ENCODE measurements at regions not wholly inside any gene's neighbourhood (a gene's known extent, or its start where the extent isn't known, plus 50 kb on each side); places are given as distances from the start of the nearest gene placed in this dataset.

DNA sequence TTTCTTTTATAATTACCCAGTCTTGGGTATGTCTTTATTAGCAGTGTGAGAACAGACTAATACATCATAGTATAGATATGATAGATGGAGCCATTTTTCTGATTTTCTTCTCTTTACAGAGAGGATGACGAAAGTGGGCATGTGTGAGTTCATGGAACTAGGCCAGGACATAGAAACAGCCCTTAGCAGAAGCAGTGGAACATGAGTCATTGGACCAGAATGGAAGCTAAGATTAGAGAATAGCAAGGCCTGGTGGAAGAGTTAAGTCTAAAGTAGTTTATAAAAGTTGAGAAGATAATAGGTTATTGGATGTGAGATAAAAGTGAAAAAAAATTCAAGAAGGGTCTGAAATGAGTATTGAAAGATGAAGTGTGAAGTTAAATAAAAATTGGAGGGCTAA, 97.0 kb upstream of the MPPED2 start:
- Histone ChIP-seq H3K9me1 (ENCODE audit: insufficient read depth, low read length) (no peaks in the 10 kb centered on the region), H2BK15ac (ENCODE audit: low read depth, low read length) (no peak overlapping the region), H3K14ac (replicated peaks; ENCODE audit: low read depth, low read length) (no peak overlapping the region), H3K18ac (ENCODE audit: low read depth, low read length) (no peak overlapping the region), H3K23ac (ENCODE audit: low read depth, low read length) (no peak overlapping the region), H2BK120ac (ENCODE audit: low read depth, low read length) (no peak overlapping the region), H3K36me3 (ENCODE audit: control insufficient read depth, insufficient read depth, low read length) (no peaks in the 10 kb centered on the region), H2AK9ac (replicated peaks; ENCODE audit: low read depth, low read length, poor library complexity) (no peak overlapping the region), H4K20me1 (ENCODE audit: insufficient read depth, low read length) (no peaks in the 10 kb centered on the region), H3K4me3 (ENCODE audit: insufficient read depth, low read depth, low read length) (no peak overlapping the region), H3K9me3 (ENCODE audit: control insufficient read depth, insufficient read depth, low read length) (no peaks in the 10 kb centered on the region), H3K27me3 (ENCODE audit: control insufficient read depth, insufficient read depth, low read length) (no peaks in the 10 kb centered on the region), H2BK5ac (ENCODE audit: low read depth, low read length, poor library complexity, severe bottlenecking) (no peak overlapping the region), H3K56ac (ENCODE audit: extremely low read depth, insufficient read depth, low read length) (no peak overlapping the region), H2BK20ac (ENCODE audit: low read depth, low read length) (no peak overlapping the region), H2AFZ (replicated peaks; ENCODE audit: low read length, poor library complexity) (no peak overlapping the region), H2AK5ac (ENCODE audit: low read depth, low read length) (no peak overlapping the region), H3K27ac (ENCODE audit: insufficient read depth, low read length) (no peak overlapping the region), H3K4me1 (ENCODE audit: control insufficient read depth, insufficient read depth, low read length) (no peaks in the 10 kb centered on the region), H4K8ac (ENCODE audit: low read depth in 2 of 2, low read length in 2 of 2) (no peak overlapping the region), H4K91ac (ENCODE audit: insufficient read depth, low read depth, low read length) (no peak overlapping the region), H3K9ac (ENCODE audit: low read depth, low read length) (no peak overlapping the region), H3K79me1 (ENCODE audit: low read depth in 1 of 2, low read length in 2 of 2) (no peaks in the 10 kb centered on the region), H4K5ac (ENCODE audit: low read depth, low read length) (no peak overlapping the region), H3K4me2 (ENCODE audit: low read depth, low read length) (no peak overlapping the region), H3K4ac (ENCODE audit: low read depth, low read length) (no peak overlapping the region)
- dilution Hi-C loops (cut with HindIII; ENCODE audit: low sequenced_read_pairs, unreplicated experiment): no loop called here
- no CpG with 5 or more reads among the region's 1 CpG for WGBS, 2 experiments (ENCODE audit: extremely low coverage in 2 of 2, insufficient read length in 1 of 2)
- POLR2A ChIA-PET (ENCODE audit: unreplicated experiment): no interaction called here
- CTCF ChIA-PET: no interaction called here
- no TSS peak for BruUV-seq (replicated peaks)
- peak; percentile 22 for DNase-seq
- no peak for ATAC-seq (ENCODE audit: low read depth)
- no peak for TF ChIP-seq MAFK (IDR thresholded peaks at IDR 0.05; ENCODE audit: low read depth, low read length)
- no peak for TF ChIP-seq NFE2L2 (IDR thresholded peaks at IDR 0.05; ENCODE audit: low read depth, low read length)
- TF ChIP-seq RCOR1 (IDR thresholded peaks at IDR 0.05; ENCODE audit: insufficient replicate concordance, low read length): no peak
- TF ChIP-seq CHD1 (IDR thresholded peaks at IDR 0.05; ENCODE audit: low read depth, low read length): no peak
- no peak for TF ChIP-seq BHLHE40 (IDR thresholded peaks at IDR 0.05; ENCODE audit: low read depth, low read length)
- no peak for TF ChIP-seq RAD21 (IDR thresholded peaks at IDR 0.05; ENCODE audit: low read length)
- TF ChIP-seq, protein P1, sequence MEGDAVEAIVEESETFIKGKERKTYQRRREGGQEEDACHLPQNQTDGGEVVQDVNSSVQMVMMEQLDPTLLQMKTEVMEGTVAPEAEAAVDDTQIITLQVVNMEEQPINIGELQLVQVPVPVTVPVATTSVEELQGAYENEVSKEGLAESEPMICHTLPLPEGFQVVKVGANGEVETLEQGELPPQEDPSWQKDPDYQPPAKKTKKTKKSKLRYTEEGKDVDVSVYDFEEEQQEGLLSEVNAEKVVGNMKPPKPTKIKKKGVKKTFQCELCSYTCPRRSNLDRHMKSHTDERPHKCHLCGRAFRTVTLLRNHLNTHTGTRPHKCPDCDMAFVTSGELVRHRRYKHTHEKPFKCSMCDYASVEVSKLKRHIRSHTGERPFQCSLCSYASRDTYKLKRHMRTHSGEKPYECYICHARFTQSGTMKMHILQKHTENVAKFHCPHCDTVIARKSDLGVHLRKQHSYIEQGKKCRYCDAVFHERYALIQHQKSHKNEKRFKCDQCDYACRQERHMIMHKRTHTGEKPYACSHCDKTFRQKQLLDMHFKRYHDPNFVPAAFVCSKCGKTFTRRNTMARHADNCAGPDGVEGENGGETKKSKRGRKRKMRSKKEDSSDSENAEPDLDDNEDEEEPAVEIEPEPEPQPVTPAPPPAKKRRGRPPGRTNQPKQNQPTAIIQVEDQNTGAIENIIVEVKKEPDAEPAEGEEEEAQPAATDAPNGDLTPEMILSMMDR (conservative IDR thresholded peaks at IDR 0.05; ENCODE audit: low read depth, low read length): no peak
- no peak for TF ChIP-seq SMC3 (IDR thresholded peaks at IDR 0.05; ENCODE audit: low read depth, low read length)
- TF ChIP-seq, protein P2, sequence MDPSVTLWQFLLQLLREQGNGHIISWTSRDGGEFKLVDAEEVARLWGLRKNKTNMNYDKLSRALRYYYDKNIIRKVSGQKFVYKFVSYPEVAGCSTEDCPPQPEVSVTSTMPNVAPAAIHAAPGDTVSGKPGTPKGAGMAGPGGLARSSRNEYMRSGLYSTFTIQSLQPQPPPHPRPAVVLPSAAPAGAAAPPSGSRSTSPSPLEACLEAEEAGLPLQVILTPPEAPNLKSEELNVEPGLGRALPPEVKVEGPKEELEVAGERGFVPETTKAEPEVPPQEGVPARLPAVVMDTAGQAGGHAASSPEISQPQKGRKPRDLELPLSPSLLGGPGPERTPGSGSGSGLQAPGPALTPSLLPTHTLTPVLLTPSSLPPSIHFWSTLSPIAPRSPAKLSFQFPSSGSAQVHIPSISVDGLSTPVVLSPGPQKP (IDR thresholded peaks at IDR 0.05; ENCODE audit: borderline replicate concordance, low read depth, low read length): no peak
- no peak for TF ChIP-seq FOS (IDR thresholded peaks at IDR 0.05; ENCODE audit: low read depth, low read length)
- in situ Hi-C loops (cut with MboI; ENCODE audit: low sequenced_read_pairs): no loop called here
- intact Hi-C loops (cut with micrococcal nuclease): no loop called here
